GM06990 (cell line): ENCODE measurements at regions not wholly inside any gene's neighbourhood (a gene's known extent, or its start where the extent isn't known, plus 50 kb on each side); places are given as distances from the start of the nearest gene placed in this dataset.

Experiments
- DNase-seq: peaks from one replicate; pipeline ENCODE4 v3.0.0-alpha.2; 2011; ENCODE audit not compliant: insufficient read length; ENCODE audit errors: extremely low read depth
- H3K27me3 ChIP-seq: replicated peaks from 2 replicates; pipeline ENCODE4 v1.6.0; 2011; ENCODE audit warnings: low read length; ENCODE audit not compliant: control insufficient read depth, insufficient read depth
- H3K36me3 ChIP-seq: 2 replicates; pipeline ENCODE4 v1.5.1; 2011; ENCODE audit warnings: low read length; ENCODE audit not compliant: control insufficient read depth, insufficient read depth
- H3K4me3 ChIP-seq: replicated peaks from 2 replicates; pipeline ENCODE4 v1.5.1; 2011; ENCODE audit warnings: low read depth, mild to moderate bottlenecking, control low read depth, low read length
- CTCF ChIP-seq: IDR thresholded peaks from 2 replicates; pipeline ENCODE4 v1.5.1; 2011; ENCODE audit warnings: low read length, control low read depth, mild to moderate bottlenecking, inconsistent platforms; ENCODE audit not compliant: insufficient read depth, poor library complexity, severe bottlenecking

DNA sequence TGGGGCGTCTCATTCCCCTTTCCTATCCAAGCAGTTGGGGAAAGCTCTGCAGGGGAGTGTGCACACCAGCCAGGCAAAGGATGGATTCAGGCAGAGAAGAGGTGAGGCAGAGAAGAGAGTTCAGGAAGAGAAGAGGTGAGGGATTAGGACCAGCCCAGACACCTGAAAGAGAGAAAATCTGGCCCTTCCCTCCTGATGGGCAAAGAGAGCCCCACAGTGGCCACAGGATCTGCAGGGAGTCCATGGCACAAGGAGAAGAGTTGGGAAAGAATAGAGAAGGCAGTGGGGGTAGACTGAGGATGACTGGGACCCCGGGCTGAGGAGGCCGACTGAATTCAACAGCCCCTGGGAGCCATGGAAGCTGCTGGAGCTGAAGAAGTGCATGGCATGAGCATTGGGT, 140.4 kb upstream of the ZMIZ1 start:
- no peaks in the 10 kb centered on the region; the same call in none of the 2 replicates for H3K27me3 ChIP-seq
- H3K36me3 ChIP-seq: no peaks in the 10 kb centered on the region
- TF ChIP-seq CTCF: no peak
- H3K4me3 ChIP-seq: no peak overlapping the region
- no peak for DNase-seq

GRCh38 chr10:78929541-78929940, 139.2 kb upstream of the ZMIZ1 start:
- DNase-seq: no peak
- TF ChIP-seq CTCF: no peak
- H3K36me3 ChIP-seq: no peaks in the 10 kb centered on the region
- no peak overlapping the region for H3K4me3 ChIP-seq
- no peaks in the 10 kb centered on the region; the same call in none of the 2 replicates for H3K27me3 ChIP-seq

GRCh38 chr10:78931321-78932053, 137.3 kb upstream of the ZMIZ1 start:
- no peak for DNase-seq
- H3K27me3 ChIP-seq: no peaks in the 10 kb centered on the region; the same call in none of the 2 replicates
- TF ChIP-seq CTCF: no peak
- H3K36me3 ChIP-seq: no peaks in the 10 kb centered on the region
- no peak overlapping the region for H3K4me3 ChIP-seq

DNA sequence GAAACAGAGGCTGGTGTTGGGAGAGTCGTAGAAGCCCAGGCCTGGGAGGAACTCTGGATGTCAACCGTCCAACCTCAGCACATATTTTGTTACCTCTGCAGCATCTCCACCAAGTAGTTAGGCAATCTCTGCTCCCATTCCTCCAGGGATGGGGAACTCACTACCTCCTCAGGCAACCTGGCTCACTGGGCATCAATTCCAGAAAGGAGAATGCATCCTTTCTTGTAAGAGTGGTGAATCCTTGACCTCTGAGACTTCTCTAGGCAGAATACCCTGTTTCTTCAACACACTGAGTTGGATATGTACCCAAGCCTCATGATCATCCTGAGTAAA, 136.7 kb upstream of the ZMIZ1 start:
- Histone ChIP-seq H3K4me3 (no peak overlapping the region), H3K36me3 (no peaks in the 10 kb centered on the region), H3K27me3 (no peaks in the 10 kb centered on the region; the same call in none of the 2 replicates)
- no peak for DNase-seq
- TF ChIP-seq CTCF: no peak

DNA sequence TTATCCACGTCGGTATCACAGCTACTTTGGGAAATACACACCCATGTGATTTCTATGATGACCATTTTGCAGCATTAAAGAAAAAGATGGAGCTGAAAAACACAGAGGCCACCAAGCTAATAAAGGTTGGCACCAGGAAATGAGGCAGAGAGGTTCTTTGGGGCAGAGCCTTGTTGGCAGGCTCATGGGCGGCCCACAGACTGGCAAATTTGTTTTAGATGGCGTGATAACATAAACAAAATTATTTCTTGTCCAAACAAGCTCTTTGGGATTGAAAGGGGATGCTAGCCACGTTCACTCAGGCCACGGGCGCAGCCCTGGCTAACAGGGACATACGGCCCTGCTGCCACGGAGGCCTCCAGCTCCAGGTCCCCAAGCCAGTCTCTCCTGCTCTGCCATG, 135.9 kb upstream of the ZMIZ1 start:
- H3K36me3 ChIP-seq: no peaks in the 10 kb centered on the region
- H3K27me3 ChIP-seq: no peaks in the 10 kb centered on the region; the same call in none of the 2 replicates
- DNase-seq: no peak
- no peak overlapping the region for H3K4me3 ChIP-seq
- TF ChIP-seq CTCF: no peak

DNA sequence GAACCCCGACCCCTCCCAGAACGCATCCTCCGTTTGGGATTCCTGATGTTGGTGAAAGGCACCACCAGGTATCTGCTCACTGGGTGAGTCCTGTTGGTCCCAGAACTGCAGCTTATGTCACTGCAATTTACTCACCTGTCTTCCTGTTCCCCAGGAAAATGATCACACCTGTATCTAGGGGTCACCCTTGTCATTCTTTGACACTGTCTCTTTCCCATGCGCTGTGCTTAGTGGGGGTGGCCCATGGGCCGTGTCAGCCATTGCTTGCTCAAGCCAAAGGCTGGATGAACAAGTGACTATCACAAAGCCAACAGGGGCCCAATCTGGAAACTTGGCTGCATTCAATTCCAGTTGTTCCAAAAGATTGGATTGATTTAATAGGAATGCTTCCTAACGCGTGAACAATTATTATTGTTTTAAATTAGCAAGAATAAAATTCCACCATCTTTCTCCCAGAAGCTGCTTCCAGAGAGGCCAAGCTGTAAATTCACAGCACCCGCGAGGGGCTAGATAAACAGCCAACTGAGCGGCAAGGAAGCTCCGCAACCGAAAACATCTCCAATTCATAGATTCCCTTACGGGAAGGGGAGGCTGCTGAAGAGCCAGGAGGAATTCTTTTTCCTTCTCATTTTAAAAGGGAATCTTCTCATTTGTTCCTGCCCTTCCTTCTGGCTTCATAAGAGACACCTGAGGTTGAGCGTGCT, 134.8 kb upstream of the ZMIZ1 start:
- Histone ChIP-seq H3K36me3 (no peaks in the 10 kb centered on the region), H3K27me3 (no peaks in the 10 kb centered on the region; the same call in none of the 2 replicates), H3K4me3 (no peak overlapping the region)
- no peak for TF ChIP-seq CTCF
- DNase-seq: no peak
